Hepatic stellate cell (primary cell): ENCODE measurements at regions not wholly inside any gene's neighbourhood (a gene's known extent, or its start where the extent isn't known, plus 50 kb on each side); places are given as distances from the start of the nearest gene placed in this dataset.

Source experiments
- DNase-seq: peaks from one replicate; pipeline ENCODE4 v3.0.0; 2011; ENCODE audit warnings: low spot score

GRCh38 chr16:77662246-77662645 is 60.1 kb upstream of the NUDT7 start:
- DNase-seq, result no peak

DNA sequence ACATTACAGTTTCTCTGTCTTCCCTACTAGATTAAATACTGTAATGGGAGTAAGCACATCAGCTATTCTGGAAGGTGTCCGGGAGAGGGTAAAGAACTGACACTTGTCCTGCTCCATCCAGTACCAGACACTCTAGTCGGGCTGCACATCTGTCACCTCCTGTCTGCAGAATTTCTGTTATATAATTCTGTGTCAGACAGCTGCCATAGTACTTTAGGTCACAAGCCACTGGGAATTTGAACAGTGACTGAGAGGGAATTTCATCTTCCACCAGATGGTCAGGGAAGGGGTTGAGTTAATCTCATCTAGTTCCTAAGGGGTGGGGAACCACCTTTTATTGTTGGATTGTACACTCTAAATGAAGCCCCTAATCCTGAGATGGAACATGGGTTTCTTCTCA is 58.6 kb upstream of the NUDT7 start:
- DNase-seq, result no peak

DNA sequence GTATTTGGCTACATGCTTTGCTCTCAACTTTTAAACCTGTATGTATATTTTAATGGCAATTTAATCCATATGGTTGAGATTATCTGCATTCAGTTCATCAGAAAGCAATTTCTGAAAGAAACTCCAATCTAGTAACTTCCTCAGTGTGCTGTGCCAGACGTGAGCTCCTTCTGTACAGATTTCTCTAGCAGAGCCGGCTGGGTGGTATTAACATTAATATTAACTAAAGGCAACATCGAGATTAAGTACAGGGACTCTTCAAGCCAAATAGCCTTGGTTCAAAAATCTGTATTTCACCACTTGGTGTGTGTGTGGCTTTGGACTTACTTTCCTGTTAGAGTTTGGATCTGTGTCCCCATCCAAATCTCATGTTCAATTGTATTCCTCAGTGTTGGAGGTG is 55.5 kb upstream of the NUDT7 start:
- DNase-seq, result no peak

DNA sequence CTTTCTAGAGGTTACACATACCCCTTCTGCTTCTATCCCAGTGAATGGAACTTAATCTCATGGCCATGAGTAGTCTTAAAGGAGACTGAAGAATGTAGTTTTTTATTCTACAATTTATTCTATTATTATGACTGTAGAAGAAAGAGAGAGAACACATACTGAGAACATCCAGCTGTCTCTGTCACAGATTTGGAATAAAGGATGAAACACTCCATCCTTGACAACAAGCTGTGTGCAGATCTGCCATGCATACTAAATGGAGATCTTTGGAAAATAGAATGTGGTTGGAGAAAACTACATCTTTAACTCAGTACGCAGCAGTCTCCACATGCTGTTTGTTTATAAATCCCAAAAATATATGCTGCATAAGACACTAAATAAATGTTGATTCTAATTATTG is 54.1 kb upstream of the NUDT7 start:
- no peak for DNase-seq

DNA sequence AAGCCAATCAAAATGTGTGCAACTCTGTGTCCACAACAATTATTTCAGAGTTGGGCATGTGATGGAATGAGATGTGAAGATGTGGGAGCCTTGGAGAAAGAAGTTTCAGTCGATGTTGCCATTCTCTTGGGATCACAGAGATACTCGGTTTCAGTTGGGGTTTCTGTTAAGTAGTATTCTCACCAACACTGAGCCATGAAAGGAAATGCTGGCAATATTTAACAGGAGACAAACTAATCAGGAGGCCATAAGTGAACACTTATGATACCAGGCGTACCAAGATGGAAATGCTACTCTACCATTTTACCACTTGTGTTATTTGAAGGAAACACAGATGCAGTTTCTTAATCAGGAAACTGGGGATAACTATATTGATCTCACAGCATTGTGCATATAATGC is 53.3 kb upstream of the NUDT7 start:
- DNase-seq, result no peak
